ENCODE measurements at regions not wholly inside any gene's neighbourhood (a gene's known extent, or its start where the extent isn't known, plus 50 kb on each side); places are given as distances from the start of the nearest gene placed in this dataset.
A peak's percentile ranks its signal among the peaks of the same experiment; 100 is the strongest.

- TF ChIP-seq E2F6 (IDR thresholded peaks at IDR 0.05; ENCODE audit: borderline replicate concordance, low read depth) (no peak), FOSL2 (IDR thresholded peaks at IDR 0.05) (no peak), FOSL2 (CRISPR knock-in tag; IDR thresholded peaks at IDR 0.05) (peak; percentile 6; the same call in 1 of the 2 replicates)
- no peak overlapping the region for H3K4me2 ChIP-seq
- CTCF ChIA-PET, result no interaction called here
- H3K9me3 ChIP-seq, result peaks cover 4% of the 10 kb centered on the region; the same call in 2 of the 3 replicates
- H3K4me1 ChIP-seq, result no peaks in the 10 kb centered on the region
- H3K27ac ChIP-seq, result no peak overlapping the region
- DNase-seq (ENCODE audit: low read depth in 1 of 2, low spot score in 1 of 2), result no peak
- no peak overlapping the region for H3K4me3 ChIP-seq
- POLR2A ChIA-PET, result no interaction called here
- FAIRE-seq, result no peak
- 0% methylated on average over 2 of the region's 2 CpGs for WGBS (ENCODE audit: missing lambda C conversion rate)
- no peak for ATAC-seq
These were observed 1043.1 kb downstream of the DTWD2 start for GRCh38 chr5:117945258-117945657.

- H3K9me3 ChIP-seq, result peaks cover 7% of the 10 kb centered on the region; the same call in 2 of the 3 replicates
- FAIRE-seq (no peak), ATAC-seq (no peak), DNase-seq (ENCODE audit: low read depth in 1 of 2, low spot score in 1 of 2) (no peak)
- no peak for TF ChIP-seq RCOR1 (IDR thresholded peaks at IDR 0.05; ENCODE audit: low read depth, low read length)
- no peak for TF ChIP-seq HDAC2 (IDR thresholded peaks at IDR 0.05)
- no peak for TF ChIP-seq EP300 (IDR thresholded peaks at IDR 0.05)
- H3K4me1 ChIP-seq, result no peaks in the 10 kb centered on the region
- H3K4me2 ChIP-seq, result no peak overlapping the region
- no peak overlapping the region for H3K4me3 ChIP-seq
- WGBS (ENCODE audit: missing lambda C conversion rate), result 5% methylated on average over 3 of the region's 3 CpGs
- no peak overlapping the region for H3K27ac ChIP-seq
- ChIA-PET POLR2A (no interaction called here), CTCF (no interaction called here)
These were observed 1044.8 kb downstream of the DTWD2 start for GRCh38 chr5:117943541-117943940.

- H3K9me3 ChIP-seq, result peaks cover 7% of the 10 kb centered on the region; the same call in 2 of the 3 replicates
- DNase-seq (ENCODE audit: low read depth in 1 of 2, low spot score in 1 of 2) (no peak), ATAC-seq (no peak), FAIRE-seq (no peak)
- ChIA-PET CTCF (no interaction called here), POLR2A (no interaction called here)
- H3K4me2 ChIP-seq, result no peak overlapping the region
- WGBS (ENCODE audit: missing lambda C conversion rate), result 49% methylated on average over 6 of the region's 6 CpGs
- H3K4me3 ChIP-seq, result no peak overlapping the region
- H3K27ac ChIP-seq, result no peak overlapping the region
- H3K4me1 ChIP-seq, result no peaks in the 10 kb centered on the region
- TF ChIP-seq ELK1 (IDR thresholded peaks at IDR 0.05; ENCODE audit: low read depth, low read length), result no peak
- TF ChIP-seq HDAC2 (IDR thresholded peaks at IDR 0.05), result no peak
- no peak for TF ChIP-seq TFCP2L1 (CRISPR knock-in tag; IDR thresholded peaks at IDR 0.05)
- no peak for TF ChIP-seq USF2 (IDR thresholded peaks at IDR 0.05)
- TF ChIP-seq NPAS2 (CRISPR knock-in tag; IDR thresholded peaks at IDR 0.05; ENCODE audit: borderline replicate concordance), result no peak
- no peak for TF ChIP-seq EHF (CRISPR knock-in tag; IDR thresholded peaks at IDR 0.05)
- no peak for TF ChIP-seq ZNF302 (CRISPR knock-in tag; IDR thresholded peaks at IDR 0.05)
- no peak for TF ChIP-seq SREBF2 (IDR thresholded peaks at IDR 0.05)
- TF ChIP-seq RFX5 (IDR thresholded peaks at IDR 0.05), result no peak
- no peak for TF ChIP-seq CHD2 (IDR thresholded peaks at IDR 0.05; ENCODE audit: low read length, partially characterized antibody)
- TF ChIP-seq JUN (IDR thresholded peaks at IDR 0.05), result no peak
- no peak for TF ChIP-seq MAX (IDR thresholded peaks at IDR 0.05)
These were observed 1045.4 kb downstream of the DTWD2 start for GRCh38 chr5:117942861-117943519.

- POLR2A ChIA-PET, result no interaction called here
- 13% methylated on average over 5 of the region's 5 CpGs for WGBS (ENCODE audit: missing lambda C conversion rate)
These were observed 1095.1 kb downstream of the DTWD2 start for GRCh38 chr5:117893211-117893610.

More at GRCh38 chr5:117893211-117893610, 1095.1 kb downstream of the DTWD2 start:
- ATAC-seq (no peak), FAIRE-seq (no peak), DNase-seq (ENCODE audit: low read depth in 1 of 2, low spot score in 1 of 2) (no peak)
- Histone ChIP-seq H3K9me3 (no peaks in the 10 kb centered on the region), H3K4me1 (no peaks in the 10 kb centered on the region), H3K4me2 (no peak overlapping the region), H3K27ac (no peak overlapping the region), H3K4me3 (no peak overlapping the region)
- no peak for TF ChIP-seq POLR2A (IDR thresholded peaks at IDR 0.05; ENCODE audit: low read length)
- no peak for TF ChIP-seq MAX (IDR thresholded peaks at IDR 0.05)
- no peak for TF ChIP-seq MYC (IDR thresholded peaks at IDR 0.05; ENCODE audit: borderline replicate concordance, low read length)
- no peak for TF ChIP-seq CTCF (IDR thresholded peaks at IDR 0.05)
- TF ChIP-seq NR3C1 (IDR thresholded peaks at IDR 0.05), result no peak
- CTCF ChIA-PET, result no interaction called here
